ENCODE measurements at regions not wholly inside any gene's neighbourhood (a gene's known extent, or its start where the extent isn't known, plus 50 kb on each side); places are given as distances from the start of the nearest gene placed in this dataset.
"Not testable (repeated sequence)": the region's sequence is repeated elsewhere in the genome, so short reads cannot be mapped to it uniquely, and the experiment has no call there.

DNA sequence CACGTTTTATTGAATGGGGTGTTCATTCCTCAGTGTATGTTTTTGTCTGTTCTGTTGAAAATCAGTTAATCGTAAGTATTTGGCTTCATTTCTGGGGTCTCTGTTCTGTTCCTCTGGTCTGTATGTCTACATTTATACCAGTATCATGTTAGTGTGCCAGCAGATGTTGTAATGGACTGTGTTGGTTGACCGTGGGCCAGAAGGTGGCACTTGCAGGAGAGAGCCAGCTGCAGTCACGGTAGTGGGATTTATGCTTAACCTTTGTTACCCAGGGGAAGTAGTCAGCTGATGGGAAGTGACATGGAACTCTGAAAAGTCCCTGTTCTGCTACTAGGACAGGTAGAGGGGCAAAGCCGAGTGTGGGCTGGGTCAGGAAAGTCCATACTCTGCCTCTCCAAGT is 238.3 kb upstream of the NPAP1 start:
- H3K4me1 ChIP-seq (ENCODE audit: low read length); H3K9ac ChIP-seq (ENCODE audit: low read length); H3K9me3 ChIP-seq (ENCODE audit: insufficient read depth, low read length); H3K27ac ChIP-seq (ENCODE audit: low read length); H4K20me1 ChIP-seq (ENCODE audit: insufficient read depth, low read length); H3K36me3 ChIP-seq (replicated peaks; ENCODE audit: low read depth, low read length); H3K27me3 ChIP-seq (ENCODE audit: low read depth, low read length); H2AFZ ChIP-seq (ENCODE audit: low read depth, low read length); H3K4me2 ChIP-seq (ENCODE audit: low read length); H3K4me3 ChIP-seq (ENCODE audit: low read length); H3K79me2 ChIP-seq (ENCODE audit: low read length): not testable (repeated sequence)

DNA sequence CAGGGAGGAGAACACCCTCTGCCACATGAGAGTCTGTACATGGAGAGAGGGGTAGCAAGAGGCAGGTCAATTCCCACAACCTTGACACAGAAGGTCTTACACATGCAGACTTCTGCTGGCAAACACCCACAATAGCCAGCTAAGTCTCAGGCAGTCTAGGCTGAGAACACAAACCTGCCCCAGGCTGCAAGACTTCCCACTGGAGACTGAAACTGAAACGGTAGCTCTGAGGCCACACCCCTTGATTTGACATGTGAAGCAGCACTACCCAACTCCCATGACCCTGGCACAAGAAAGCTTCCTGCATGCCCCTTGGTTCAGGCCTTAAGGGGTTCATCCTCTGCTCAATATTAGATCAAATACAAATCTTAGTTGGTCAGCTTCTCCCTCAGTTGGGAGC is 237.8 kb upstream of the NPAP1 start:
- not testable (repeated sequence) for H3K4me2 ChIP-seq (ENCODE audit: low read length); H3K4me1 ChIP-seq (ENCODE audit: low read length); H3K4me3 ChIP-seq (ENCODE audit: low read length); H3K9me3 ChIP-seq (ENCODE audit: insufficient read depth, low read length); H3K27ac ChIP-seq (ENCODE audit: low read length); H4K20me1 ChIP-seq (ENCODE audit: insufficient read depth, low read length); H3K36me3 ChIP-seq (replicated peaks; ENCODE audit: low read depth, low read length); H2AFZ ChIP-seq (ENCODE audit: low read depth, low read length); H3K79me2 ChIP-seq (ENCODE audit: low read length); H3K9ac ChIP-seq (ENCODE audit: low read length); H3K27me3 ChIP-seq (ENCODE audit: low read depth, low read length)

DNA sequence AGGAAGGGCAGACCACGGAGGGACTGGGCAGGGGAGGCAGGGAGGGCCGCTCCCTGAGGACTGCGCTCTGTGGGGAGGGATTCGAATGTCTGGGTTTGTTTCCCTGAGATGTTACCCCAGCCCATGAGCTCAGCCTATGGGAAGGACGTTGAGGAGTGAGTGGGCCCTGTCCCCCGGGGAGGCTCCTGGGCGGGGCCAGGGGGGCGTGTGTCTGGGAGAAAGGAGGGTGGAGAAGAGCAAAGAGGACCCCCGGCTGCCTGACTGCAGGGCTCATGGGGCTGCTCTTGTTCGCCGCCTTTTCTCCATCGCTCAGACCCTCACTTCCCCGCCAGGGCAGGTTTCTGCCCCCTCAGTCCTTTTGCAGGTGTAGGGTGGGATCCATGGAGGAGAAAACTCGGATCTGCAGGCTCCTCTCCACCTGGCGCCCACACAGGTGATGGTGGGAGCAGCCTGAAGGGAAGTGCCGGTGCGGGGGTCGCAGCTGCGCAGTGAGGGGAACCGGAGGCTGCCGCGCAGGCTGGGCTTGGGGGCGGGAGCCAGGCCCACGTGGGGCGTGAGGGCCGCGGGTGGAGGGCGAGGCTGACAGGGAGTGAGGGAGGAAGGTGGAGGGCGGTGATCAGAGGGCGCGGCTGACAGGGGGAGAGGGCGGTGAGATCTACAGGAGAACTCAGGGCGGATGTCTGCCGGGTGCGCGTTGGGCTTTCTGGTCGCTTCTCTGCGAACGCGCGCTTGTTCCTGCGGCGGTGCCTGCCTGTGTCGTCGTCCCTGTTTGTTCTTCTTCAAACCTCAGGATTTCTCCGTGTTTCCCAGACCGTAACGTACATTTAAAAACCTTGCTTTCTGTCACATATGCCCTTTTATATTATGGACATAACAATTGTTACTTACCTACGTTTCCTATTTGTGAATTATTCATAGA is 198.2 kb upstream of the NPAP1 start:
- not testable (repeated sequence) for H3K27me3 ChIP-seq (ENCODE audit: low read depth, low read length); H3K79me2 ChIP-seq (ENCODE audit: low read length); H2AFZ ChIP-seq (ENCODE audit: low read depth, low read length); H3K4me3 ChIP-seq (ENCODE audit: low read length); H3K9ac ChIP-seq (ENCODE audit: low read length); H3K4me2 ChIP-seq (ENCODE audit: low read length); H3K9me3 ChIP-seq (ENCODE audit: insufficient read depth, low read length); H3K36me3 ChIP-seq (replicated peaks; ENCODE audit: low read depth, low read length); H3K27ac ChIP-seq (ENCODE audit: low read length); H3K4me1 ChIP-seq (ENCODE audit: low read length); H4K20me1 ChIP-seq (ENCODE audit: insufficient read depth, low read length)

DNA sequence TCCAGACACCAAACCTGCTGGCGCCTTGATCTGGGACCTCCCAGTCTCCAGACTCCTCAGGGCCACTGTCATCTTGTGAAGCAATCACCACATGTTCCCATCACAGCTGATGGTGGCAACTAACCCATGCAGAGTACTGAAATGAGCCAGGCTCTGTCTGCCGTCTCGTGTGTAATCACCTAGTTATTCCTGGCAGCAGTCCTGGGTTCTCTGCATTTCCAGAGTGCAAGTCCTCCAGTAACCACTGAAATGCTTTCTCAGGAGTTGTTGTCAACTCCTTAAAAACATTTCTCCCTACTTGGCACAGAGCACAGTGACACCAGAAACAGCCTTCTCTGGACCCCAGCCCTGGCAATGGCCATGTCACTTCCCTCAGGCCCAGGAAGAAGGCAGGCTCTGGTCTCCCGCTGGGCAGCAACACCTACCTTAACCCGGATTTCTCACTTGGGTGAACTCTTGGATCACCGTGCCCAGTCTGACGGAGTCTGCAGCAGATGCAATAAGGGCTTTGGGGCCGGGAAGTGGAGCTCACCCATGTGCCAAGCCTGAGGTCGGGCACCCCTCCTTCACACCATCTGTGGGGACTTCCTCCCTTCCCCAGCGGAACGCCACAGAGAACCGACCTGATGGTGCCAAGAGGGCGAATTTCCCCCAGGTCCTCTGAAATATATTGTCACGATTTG is 189.5 kb upstream of the NPAP1 start:
- H3K4me3 ChIP-seq (ENCODE audit: low read length); H4K20me1 ChIP-seq (ENCODE audit: insufficient read depth, low read length); H3K36me3 ChIP-seq (replicated peaks; ENCODE audit: low read depth, low read length); H2AFZ ChIP-seq (ENCODE audit: low read depth, low read length); H3K4me1 ChIP-seq (ENCODE audit: low read length); H3K4me2 ChIP-seq (ENCODE audit: low read length); H3K9me3 ChIP-seq (ENCODE audit: insufficient read depth, low read length); H3K27ac ChIP-seq (ENCODE audit: low read length); H3K79me2 ChIP-seq (ENCODE audit: low read length); H3K9ac ChIP-seq (ENCODE audit: low read length); H3K27me3 ChIP-seq (ENCODE audit: low read depth, low read length): not testable (repeated sequence)

DNA sequence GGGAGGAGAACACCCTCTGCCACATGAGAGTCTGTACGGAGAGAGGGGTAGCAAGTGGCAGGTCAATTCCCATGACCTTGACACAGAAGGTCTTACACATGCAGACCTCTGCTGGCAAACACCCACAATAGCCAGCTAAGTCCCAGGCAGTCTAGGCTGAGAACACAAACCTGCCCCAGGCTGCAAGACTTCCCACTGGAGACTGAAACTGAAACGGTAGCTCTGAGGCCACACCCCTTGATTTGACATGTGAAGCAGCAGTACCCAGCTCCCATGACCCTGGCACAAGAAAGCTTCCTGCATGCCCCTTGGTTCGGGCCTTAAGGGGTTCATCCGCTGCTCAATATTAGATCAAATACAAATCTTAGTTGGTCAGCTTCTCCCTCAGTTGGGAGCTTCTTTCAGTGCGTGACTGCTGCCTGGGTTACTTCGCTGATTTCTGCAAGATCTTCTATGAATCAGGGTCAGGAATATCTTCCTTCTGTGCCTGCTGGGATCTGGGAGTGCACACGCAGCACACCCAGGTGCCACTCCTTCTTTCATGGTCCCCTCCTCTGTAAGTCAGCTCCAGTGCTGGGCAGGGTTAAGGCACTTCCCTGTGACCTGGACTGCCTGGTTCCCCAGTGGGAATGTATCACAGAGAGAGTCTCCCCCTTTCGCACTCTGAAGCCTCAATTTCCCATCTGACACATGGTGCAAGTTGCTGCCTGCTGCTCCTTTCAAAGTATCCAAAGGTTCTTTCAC is 187.2 kb upstream of the NPAP1 start:
- H3K4me2 ChIP-seq (ENCODE audit: low read length); H3K9ac ChIP-seq (ENCODE audit: low read length); H3K4me1 ChIP-seq (ENCODE audit: low read length); H3K27ac ChIP-seq (ENCODE audit: low read length); H3K27me3 ChIP-seq (ENCODE audit: low read depth, low read length); H3K79me2 ChIP-seq (ENCODE audit: low read length); H3K9me3 ChIP-seq (ENCODE audit: insufficient read depth, low read length); H4K20me1 ChIP-seq (ENCODE audit: insufficient read depth, low read length); H3K4me3 ChIP-seq (ENCODE audit: low read length); H2AFZ ChIP-seq (ENCODE audit: low read depth, low read length); H3K36me3 ChIP-seq (replicated peaks; ENCODE audit: low read depth, low read length): not testable (repeated sequence)

DNA sequence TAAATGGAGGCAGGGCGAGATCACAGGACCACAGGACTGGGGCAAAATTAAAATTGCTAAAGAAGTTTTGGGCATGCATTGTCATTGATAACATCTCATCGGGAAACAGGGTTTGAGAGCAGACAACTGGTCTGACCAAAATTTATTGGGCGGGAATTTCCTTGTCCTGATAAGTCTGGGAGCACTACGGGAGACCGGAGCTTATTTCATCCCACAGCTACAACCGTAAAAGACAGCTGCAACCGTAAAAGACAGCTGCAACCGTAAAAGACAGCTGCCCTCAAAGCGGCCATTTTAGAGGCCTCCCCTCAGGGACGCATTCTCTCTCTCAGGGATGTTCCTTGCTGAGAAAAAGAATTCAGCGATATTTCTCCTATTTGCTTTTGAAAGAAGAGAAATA is 170.4 kb upstream of the NPAP1 start:
- not testable (repeated sequence) for H3K9ac ChIP-seq (ENCODE audit: low read length); H4K20me1 ChIP-seq (ENCODE audit: insufficient read depth, low read length); H2AFZ ChIP-seq (ENCODE audit: low read depth, low read length); H3K79me2 ChIP-seq (ENCODE audit: low read length); H3K9me3 ChIP-seq (ENCODE audit: insufficient read depth, low read length); H3K27ac ChIP-seq (ENCODE audit: low read length); H3K4me2 ChIP-seq (ENCODE audit: low read length); H3K27me3 ChIP-seq (ENCODE audit: low read depth, low read length); H3K4me3 ChIP-seq (ENCODE audit: low read length); H3K36me3 ChIP-seq (replicated peaks; ENCODE audit: low read depth, low read length); H3K4me1 ChIP-seq (ENCODE audit: low read length)

DNA sequence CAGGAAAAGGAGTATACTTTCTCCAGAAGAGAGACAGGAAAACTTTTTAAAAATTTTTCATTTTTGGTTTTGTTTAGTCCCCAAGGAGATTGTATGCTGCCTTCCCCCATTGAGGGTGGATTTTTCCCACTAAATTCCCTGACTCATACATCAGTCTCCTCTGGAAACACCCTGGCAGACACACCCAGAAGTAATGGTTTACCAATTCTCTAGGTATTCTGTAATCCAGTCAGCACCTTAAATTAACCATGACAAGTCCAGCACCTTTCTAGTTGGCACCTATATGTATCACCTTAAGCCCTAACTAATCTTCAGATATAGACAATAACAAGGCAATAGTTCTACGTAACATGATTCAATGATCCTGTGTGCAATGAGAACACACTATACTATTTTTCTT is 165.9 kb upstream of the NPAP1 start:
- not testable (repeated sequence) for H3K4me1 ChIP-seq (ENCODE audit: low read length); H3K27me3 ChIP-seq (ENCODE audit: low read depth, low read length); H3K36me3 ChIP-seq (replicated peaks; ENCODE audit: low read depth, low read length)

DNA sequence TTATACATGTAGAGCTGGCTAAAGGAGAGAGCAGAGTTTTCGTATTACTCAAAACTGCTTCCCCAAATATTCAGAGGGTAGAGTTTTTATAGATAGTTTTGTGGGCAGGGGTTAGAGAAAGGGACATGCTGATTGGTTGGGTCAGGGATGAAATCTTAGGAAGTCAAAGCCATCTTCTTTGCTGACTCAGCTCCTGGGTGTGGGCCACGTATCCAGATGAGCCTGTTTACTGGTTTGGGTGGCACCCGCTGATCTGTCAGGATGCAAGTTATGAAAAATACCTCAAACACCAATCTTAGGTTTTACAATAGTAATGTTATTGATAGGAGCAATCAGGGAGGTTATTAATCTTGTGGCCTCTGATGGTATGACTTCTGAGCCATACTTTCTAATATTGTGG is 164.0 kb upstream of the NPAP1 start:
- not testable (repeated sequence) for H3K36me3 ChIP-seq (replicated peaks; ENCODE audit: low read depth, low read length); H3K4me1 ChIP-seq (ENCODE audit: low read length); H3K27me3 ChIP-seq (ENCODE audit: low read depth, low read length); H2AFZ ChIP-seq (ENCODE audit: low read depth, low read length); H3K79me2 ChIP-seq (ENCODE audit: low read length); H3K27ac ChIP-seq (ENCODE audit: low read length); H4K20me1 ChIP-seq (ENCODE audit: insufficient read depth, low read length); H3K4me2 ChIP-seq (ENCODE audit: low read length); H3K9ac ChIP-seq (ENCODE audit: low read length); H3K4me3 ChIP-seq (ENCODE audit: low read length); H3K9me3 ChIP-seq (ENCODE audit: insufficient read depth, low read length)

More for the DNA sequence above, 165.9 kb upstream of the NPAP1 start:
- not testable (repeated sequence) for H3K9me3 ChIP-seq (ENCODE audit: insufficient read depth, low read length); H3K9ac ChIP-seq (ENCODE audit: low read length); H2AFZ ChIP-seq (ENCODE audit: low read depth, low read length); H4K20me1 ChIP-seq (ENCODE audit: insufficient read depth, low read length); H3K79me2 ChIP-seq (ENCODE audit: low read length); H3K4me3 ChIP-seq (ENCODE audit: low read length); H3K27ac ChIP-seq (ENCODE audit: low read length); H3K4me2 ChIP-seq (ENCODE audit: low read length)

DNA sequence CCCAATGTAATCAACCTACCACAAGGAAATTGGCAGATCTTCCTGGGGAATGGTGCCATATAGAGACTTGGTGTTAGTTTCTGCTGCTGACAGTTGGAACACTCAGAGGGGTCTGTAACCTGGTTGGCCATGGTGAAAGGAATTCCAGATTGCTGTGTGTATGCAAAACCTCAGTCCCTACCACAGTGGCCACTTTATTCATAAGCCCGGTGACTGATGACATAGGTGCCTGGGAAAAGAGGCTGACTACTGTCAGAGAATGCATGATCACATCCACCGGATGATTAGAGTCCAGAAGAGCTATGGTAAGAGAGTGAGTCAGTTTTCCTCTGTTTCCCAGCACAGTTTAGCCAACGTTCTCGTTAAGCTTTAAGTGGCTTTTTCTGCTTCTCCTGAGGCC is 156.8 kb upstream of the NPAP1 start:
- not testable (repeated sequence) for H3K4me1 ChIP-seq (ENCODE audit: low read length); H3K4me2 ChIP-seq (ENCODE audit: low read length); H3K27ac ChIP-seq (ENCODE audit: low read length); H3K9me3 ChIP-seq (ENCODE audit: insufficient read depth, low read length); H4K20me1 ChIP-seq (ENCODE audit: insufficient read depth, low read length); H3K9ac ChIP-seq (ENCODE audit: low read length); H3K27me3 ChIP-seq (ENCODE audit: low read depth, low read length); H2AFZ ChIP-seq (ENCODE audit: low read depth, low read length); H3K4me3 ChIP-seq (ENCODE audit: low read length); H3K79me2 ChIP-seq (ENCODE audit: low read length); H3K36me3 ChIP-seq (replicated peaks; ENCODE audit: low read depth, low read length)
